ENCODE measurements at regions not wholly inside any gene's neighbourhood (a gene's known extent, or its start where the extent isn't known, plus 50 kb on each side); places are given as distances from the start of the nearest gene placed in this dataset.
A peak's percentile ranks its signal among the peaks of the same experiment; 100 is the strongest.

- no peak for DNase-seq (ENCODE audit: low spot score)
- no peaks in the 10 kb centered on the region for H3K36me3 Mint-ChIP-seq (ENCODE audit: low read depth)
- H3K27me3 Mint-ChIP-seq (ENCODE audit: insufficient read depth): no peaks in the 10 kb centered on the region
- H3K27ac Mint-ChIP-seq: no peak overlapping the region
- H3K9me3 Mint-ChIP-seq: peaks cover 8% of the 10 kb centered on the region
- H3K4me3 Mint-ChIP-seq: no peak overlapping the region
- intact Hi-C loops (cut with micrococcal nuclease): no loop called here
- peaks cover 30% of the 10 kb centered on the region for H3K4me1 Mint-ChIP-seq (ENCODE audit: low read depth)
These were observed 105.5 kb upstream of the MKLN1 start for GRCh38 chr7:131222171-131222570.

GRCh38 chr7:131223151-131223550 is 104.5 kb upstream of the MKLN1 start:
- intact Hi-C loops (cut with micrococcal nuclease): no loop called here
- no peak overlapping the region for H3K27ac Mint-ChIP-seq

GRCh38 chr7:131224996-131225395 is 102.7 kb upstream of the MKLN1 start:
- intact Hi-C loops (cut with micrococcal nuclease): no loop called here
- DNase-seq (ENCODE audit: low spot score): no peak
- Mint-ChIP-seq H3K9me3 (peaks cover 5% of the 10 kb centered on the region), H3K27ac (no peak overlapping the region), H3K36me3 (ENCODE audit: low read depth) (no peaks in the 10 kb centered on the region), H3K4me1 (ENCODE audit: low read depth) (peaks cover 28% of the 10 kb centered on the region), H3K4me3 (no peak overlapping the region), H3K27me3 (ENCODE audit: insufficient read depth) (no peaks in the 10 kb centered on the region)

More at GRCh38 chr7:131223151-131223550, 104.5 kb upstream of the MKLN1 start:
- H3K36me3 Mint-ChIP-seq (ENCODE audit: low read depth): no peaks in the 10 kb centered on the region
- no peak for DNase-seq (ENCODE audit: low spot score)
- peaks cover 33% of the 10 kb centered on the region for H3K4me1 Mint-ChIP-seq (ENCODE audit: low read depth)
- no peak overlapping the region for H3K4me3 Mint-ChIP-seq
- H3K9me3 Mint-ChIP-seq: peaks cover 8% of the 10 kb centered on the region
- H3K27me3 Mint-ChIP-seq (ENCODE audit: insufficient read depth): no peaks in the 10 kb centered on the region

GRCh38 chr7:131225619-131226513 is 101.8 kb upstream of the MKLN1 start:
- intact Hi-C loops (cut with micrococcal nuclease): no loop called here
- Mint-ChIP-seq H3K4me1 (ENCODE audit: low read depth) (peaks cover 29% of the 10 kb centered on the region), H3K36me3 (ENCODE audit: low read depth) (no peaks in the 10 kb centered on the region), H3K4me3 (no peak overlapping the region), H3K9me3 (no peaks in the 10 kb centered on the region), H3K27me3 (ENCODE audit: insufficient read depth) (no peaks in the 10 kb centered on the region), H3K27ac (peak overlapping the region; percentile 64)
- no peak for DNase-seq (ENCODE audit: low spot score)

- no peak overlapping the region for H3K4me3 Mint-ChIP-seq
- peaks cover 34% of the 10 kb centered on the region for H3K4me1 Mint-ChIP-seq (ENCODE audit: low read depth)
- H3K27me3 Mint-ChIP-seq (ENCODE audit: insufficient read depth): no peaks in the 10 kb centered on the region
These were observed 101.2 kb upstream of the MKLN1 start for GRCh38 chr7:131226514-131226865.

GRCh38 chr7:131231381-131232220 is 96.1 kb upstream of the MKLN1 start:
- Mint-ChIP-seq H3K36me3 (ENCODE audit: low read depth) (peaks cover 3% of the 10 kb centered on the region), H3K4me3 (peak overlapping the region; percentile 50), H3K9me3 (no peaks in the 10 kb centered on the region), H3K4me1 (ENCODE audit: low read depth) (peaks cover 62% of the 10 kb centered on the region), H3K27ac (peak overlapping the region; percentile 86), H3K27me3 (ENCODE audit: insufficient read depth) (no peaks in the 10 kb centered on the region)
- peak; percentile 65 for DNase-seq (ENCODE audit: low spot score)
- intact Hi-C loops (cut with micrococcal nuclease): loop anchor here (1.0 to 2.0 kb wide), 8 partner anchors 21 to 318 kb away; partner anchors contain the start of gene MKLN1

More at GRCh38 chr7:131226514-131226865, 101.2 kb upstream of the MKLN1 start:
- H3K27ac Mint-ChIP-seq: no peak overlapping the region
- H3K36me3 Mint-ChIP-seq (ENCODE audit: low read depth): no peaks in the 10 kb centered on the region
- H3K9me3 Mint-ChIP-seq: no peaks in the 10 kb centered on the region
- intact Hi-C loops (cut with micrococcal nuclease): no loop called here
- DNase-seq (ENCODE audit: low spot score): no peak

- DNase-seq (ENCODE audit: low spot score): no peak
- intact Hi-C loops (cut with micrococcal nuclease): no loop called here
- Mint-ChIP-seq H3K4me3 (no peak overlapping the region), H3K36me3 (ENCODE audit: low read depth) (peaks cover 3% of the 10 kb centered on the region), H3K4me1 (ENCODE audit: low read depth) (peaks cover 65% of the 10 kb centered on the region), H3K27me3 (ENCODE audit: insufficient read depth) (no peaks in the 10 kb centered on the region), H3K9me3 (no peaks in the 10 kb centered on the region), H3K27ac (peak overlapping the region; percentile 76)
These were observed 94.9 kb upstream of the MKLN1 start for GRCh38 chr7:131232768-131233167.

GRCh38 chr7:131233193-131233592 is 94.5 kb upstream of the MKLN1 start:
- no peaks in the 10 kb centered on the region for H3K9me3 Mint-ChIP-seq
- no peak for DNase-seq (ENCODE audit: low spot score)
- intact Hi-C loops (cut with micrococcal nuclease): no loop called here
- no peaks in the 10 kb centered on the region for H3K27me3 Mint-ChIP-seq (ENCODE audit: insufficient read depth)
- peaks cover 66% of the 10 kb centered on the region for H3K4me1 Mint-ChIP-seq (ENCODE audit: low read depth)
- H3K36me3 Mint-ChIP-seq (ENCODE audit: low read depth): peaks cover 3% of the 10 kb centered on the region
- no peak overlapping the region for H3K27ac Mint-ChIP-seq
- no peak overlapping the region for H3K4me3 Mint-ChIP-seq

GRCh38 chr7:131234719-131235488 is 92.8 kb upstream of the MKLN1 start:
- H3K36me3 Mint-ChIP-seq (ENCODE audit: low read depth): peaks cover 3% of the 10 kb centered on the region
- no peaks in the 10 kb centered on the region for H3K27me3 Mint-ChIP-seq (ENCODE audit: insufficient read depth)
- peak overlapping the region; percentile 94 for H3K27ac Mint-ChIP-seq
- peak overlapping the region; percentile 38 for H3K4me3 Mint-ChIP-seq
- peaks cover 67% of the 10 kb centered on the region for H3K4me1 Mint-ChIP-seq (ENCODE audit: low read depth)
- H3K9me3 Mint-ChIP-seq: no peaks in the 10 kb centered on the region
- intact Hi-C loops (cut with micrococcal nuclease): loop anchor here (1.0 to 5.0 kb wide), 7 partner anchors 47 to 1055 kb away; partner anchors contain the start of gene MKLN1
- DNase-seq (ENCODE audit: low spot score): no peak

- intact Hi-C loops (cut with micrococcal nuclease): loop anchor here (1.0 to 5.0 kb wide), 7 partner anchors 47 to 1055 kb away; partner anchors contain the start of gene MKLN1
- Mint-ChIP-seq H3K4me3 (peak overlapping the region; percentile 38), H3K27me3 (ENCODE audit: insufficient read depth) (no peaks in the 10 kb centered on the region), H3K9me3 (no peaks in the 10 kb centered on the region), H3K27ac (peak overlapping the region; percentile 94), H3K36me3 (ENCODE audit: low read depth) (peaks cover 3% of the 10 kb centered on the region), H3K4me1 (ENCODE audit: low read depth) (peaks cover 62% of the 10 kb centered on the region)
- DNase-seq (ENCODE audit: low spot score): peak; percentile 77
These were observed 92.0 kb upstream of the MKLN1 start for GRCh38 chr7:131235489-131236317.

GRCh38 chr7:131236318-131236672 is 91.4 kb upstream of the MKLN1 start:
- H3K4me3 Mint-ChIP-seq: no peak overlapping the region

More at GRCh38 chr7:131236318-131236672, 91.4 kb upstream of the MKLN1 start:
- Mint-ChIP-seq H3K36me3 (ENCODE audit: low read depth) (peaks cover 3% of the 10 kb centered on the region), H3K27ac (peak overlapping the region; percentile 94), H3K9me3 (no peaks in the 10 kb centered on the region), H3K27me3 (ENCODE audit: insufficient read depth) (no peaks in the 10 kb centered on the region), H3K4me1 (ENCODE audit: low read depth) (peaks cover 58% of the 10 kb centered on the region)
- intact Hi-C loops (cut with micrococcal nuclease): loop anchor here (5.0 kb wide), 2 partner anchors 266 to 959 kb away; no protein-coding TSS in a partner anchor
- DNase-seq (ENCODE audit: low spot score): no peak

Data from activated T-helper 1 cell treated with anti-CD3 and anti-CD28 coated beads, Interleukin-12 subunit alpha, Interleukin-12 subunit beta, Interleukin-2, Interleukin-4 antibody, amounts not matched to agents 30 ng/mL and 10 ng/mL and 1 ng/mL, durations not matched to agents 14 hours and 24 hours and 36 hours (primary cell).